Body of pancreas (tissue), 4 donors: ENCODE measurements at regions not wholly inside any gene's neighbourhood (a gene's known extent, or its start where the extent isn't known, plus 50 kb on each side); places are given as distances from the start of the nearest gene placed in this dataset.

ENCODE experiments used
- ATAC-seq: fragments of 150-250 bp; one replicate; pipeline ENCODE4 v1.9.1; 2016
- DNase-seq, 4 donors: peaks; one replicate each; pipeline ENCODE4 v3.0.0-alpha.2; 2019
- H3K27ac ChIP-seq, 4 donors: fragments of 200-600 bp; sonication (generic); 1 replicate in 3 of 4; 2 replicates in 1 of 4; pipeline versions ENCODE4 v1.5.1 to v1.6.1; 2016 to 2019; ENCODE audit warnings: mild to moderate bottlenecking in 1 of 4, mixed read lengths in 1 of 4, moderate library complexity in 1 of 4
- H3K27me3 ChIP-seq, 2 donors: fragments of 200-600 bp; sonication (generic); one replicate each; pipeline ENCODE4 v1.6.0; 2016; ENCODE audit warnings: mild to moderate bottlenecking in 1 of 2
- H3K36me3 ChIP-seq, 2 donors: fragments of 200-600 bp; sonication (generic); replicated peaks in 1 of 2; 2 replicates each; pipeline ENCODE4 v1.5.1; 2016; ENCODE audit warnings: low read depth in 2 of 2; ENCODE audit not compliant: insufficient read depth in 1 of 2
- H3K4me1 ChIP-seq: fragments of 200-600 bp; sonication (generic); one replicate; pipeline ENCODE4 v1.6.0; 2016
- H3K4me3 ChIP-seq, 2 donors: fragments of 200-600 bp; sonication (generic); 1 replicate in 1 of 2; 2 replicates in 1 of 2; pipeline ENCODE4 v1.5.1; 2016 to 2019
- H3K9me3 ChIP-seq, 3 donors: fragments of 200-600 bp; sonication (generic); 1 replicate in 2 of 3; 2 replicates in 1 of 3; pipeline ENCODE4 v1.5.1; 2016
- POLR2A ChIP-seq, 3 donors: fragments of 450-650 bp; IDR thresholded peaks; one replicate each; pipeline ENCODE4 v1.6.1; 2016; ENCODE audit warnings: antibody characterized with exemption in 3 of 3, mild to moderate bottlenecking in 2 of 3
- WGBS, 2 donors: methylation state at CpG; one replicate each; pipeline ENCODE4 v1.1.5; 2017; 5-methylcytosine and 5-hydroxymethylcytosine counted together
- intact Hi-C: fragments of 100-400 bp; cut with DNase I; formaldehyde crosslinking; loops from one replicate; pipeline ENCODE4 v1.15.1; 2023
- TF ChIP-seq, protein P1 (sequence below), 7 experiments: fragments of 450-650 bp in 4 of 7; fragments of 200-600 bp in 3 of 7; sonication (generic) in 3 of 7; IDR thresholded peaks; one replicate each; pipeline ENCODE4 v1.5.1; 2016 to 2019; ENCODE audit warnings: antibody characterized with exemption in 7 of 7

DNA sequence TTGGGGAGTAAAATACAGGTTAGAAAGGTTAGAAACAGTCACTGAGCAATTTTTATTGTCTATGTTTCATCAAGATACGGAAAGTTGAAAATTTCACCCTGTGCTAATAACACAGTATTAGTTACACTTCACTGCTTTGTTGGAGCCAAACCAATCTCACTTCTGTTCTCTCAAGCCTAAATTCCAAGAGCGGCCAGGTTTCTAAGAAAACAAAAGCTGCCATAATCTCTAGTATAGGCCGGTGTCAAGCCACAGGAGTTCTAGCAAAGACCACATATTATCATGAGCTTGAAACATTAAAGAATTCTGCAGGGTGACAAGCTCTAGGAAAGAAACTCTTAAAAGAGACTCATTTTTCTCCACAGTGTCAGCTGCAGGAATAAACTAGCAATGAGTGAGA is 128.7 kb downstream of the TXNL1 start:
- H3K27me3 ChIP-seq = no peaks in the 10 kb centered on the region
- no peaks in the 10 kb centered on the region for H3K9me3 ChIP-seq
- no peak for TF ChIP-seq POLR2A (IDR thresholded peaks at IDR 0.05)
- TF ChIP-seq, protein P1, sequence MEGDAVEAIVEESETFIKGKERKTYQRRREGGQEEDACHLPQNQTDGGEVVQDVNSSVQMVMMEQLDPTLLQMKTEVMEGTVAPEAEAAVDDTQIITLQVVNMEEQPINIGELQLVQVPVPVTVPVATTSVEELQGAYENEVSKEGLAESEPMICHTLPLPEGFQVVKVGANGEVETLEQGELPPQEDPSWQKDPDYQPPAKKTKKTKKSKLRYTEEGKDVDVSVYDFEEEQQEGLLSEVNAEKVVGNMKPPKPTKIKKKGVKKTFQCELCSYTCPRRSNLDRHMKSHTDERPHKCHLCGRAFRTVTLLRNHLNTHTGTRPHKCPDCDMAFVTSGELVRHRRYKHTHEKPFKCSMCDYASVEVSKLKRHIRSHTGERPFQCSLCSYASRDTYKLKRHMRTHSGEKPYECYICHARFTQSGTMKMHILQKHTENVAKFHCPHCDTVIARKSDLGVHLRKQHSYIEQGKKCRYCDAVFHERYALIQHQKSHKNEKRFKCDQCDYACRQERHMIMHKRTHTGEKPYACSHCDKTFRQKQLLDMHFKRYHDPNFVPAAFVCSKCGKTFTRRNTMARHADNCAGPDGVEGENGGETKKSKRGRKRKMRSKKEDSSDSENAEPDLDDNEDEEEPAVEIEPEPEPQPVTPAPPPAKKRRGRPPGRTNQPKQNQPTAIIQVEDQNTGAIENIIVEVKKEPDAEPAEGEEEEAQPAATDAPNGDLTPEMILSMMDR (IDR thresholded peaks at IDR 0.05) = no peak
- no peak for ATAC-seq
- no peaks in the 10 kb centered on the region for H3K4me1 ChIP-seq
- WGBS, 2 donors = 87 to 96% methylated on average over 3 of the region's 3 CpGs
- no peak overlapping the region for H3K4me3 ChIP-seq
- H3K36me3 ChIP-seq = no peaks in the 10 kb centered on the region
- intact Hi-C loops = no loop called here
- H3K27ac ChIP-seq = no peak overlapping the region
- DNase-seq = no peak

DNA sequence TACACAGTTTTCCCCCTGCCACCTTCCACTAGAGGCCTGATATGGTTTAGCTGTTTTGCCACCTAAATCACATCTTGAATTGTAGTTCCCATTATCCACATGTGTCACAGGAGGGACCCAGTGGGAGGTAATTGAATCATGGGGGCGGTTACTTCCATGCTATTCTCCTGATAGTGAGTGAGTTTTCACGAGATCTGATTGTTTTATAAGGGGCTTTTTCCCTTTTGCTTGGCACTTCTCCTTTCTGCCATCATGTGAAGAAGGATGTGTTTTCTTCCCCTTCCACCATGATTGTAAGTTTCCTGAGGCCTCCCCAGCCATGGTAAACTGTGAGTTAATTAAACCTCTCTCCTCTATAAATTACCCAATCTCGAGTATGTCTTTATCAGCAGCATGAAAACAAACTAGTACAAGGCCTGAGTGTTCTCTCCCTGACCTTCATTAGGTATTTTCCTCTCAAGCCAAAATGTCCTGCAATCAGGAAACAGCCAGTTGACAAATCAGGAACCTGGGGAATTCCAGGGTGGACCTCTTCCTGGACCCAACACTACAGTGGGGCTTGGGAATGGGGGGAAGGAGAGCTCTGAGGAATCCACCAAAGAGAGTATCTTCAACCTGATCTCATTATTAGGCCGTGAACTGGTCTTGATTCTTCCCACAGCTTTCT is 129.9 kb downstream of the TXNL1 start:
- 46 to 52% methylated on average over 4 of the region's 4 CpGs for WGBS, 2 donors
- TF ChIP-seq, protein P1 (IDR thresholded peaks at IDR 0.05) = no peak
- TF ChIP-seq POLR2A (IDR thresholded peaks at IDR 0.05) = no peak
- H3K27me3 ChIP-seq = no peaks in the 10 kb centered on the region
- H3K27ac ChIP-seq = peak overlapping the region in 2 of 4 donors; percentile 26 to 32
- peak; percentile 60 for ATAC-seq
- H3K4me1 ChIP-seq = no peaks in the 10 kb centered on the region
- peak in 1 of 4 donors; percentile 10 for DNase-seq
- H3K4me3 ChIP-seq = no peak overlapping the region
- intact Hi-C loops = no loop called here
- H3K36me3 ChIP-seq = no peaks in the 10 kb centered on the region
- no peaks in the 10 kb centered on the region for H3K9me3 ChIP-seq

DNA sequence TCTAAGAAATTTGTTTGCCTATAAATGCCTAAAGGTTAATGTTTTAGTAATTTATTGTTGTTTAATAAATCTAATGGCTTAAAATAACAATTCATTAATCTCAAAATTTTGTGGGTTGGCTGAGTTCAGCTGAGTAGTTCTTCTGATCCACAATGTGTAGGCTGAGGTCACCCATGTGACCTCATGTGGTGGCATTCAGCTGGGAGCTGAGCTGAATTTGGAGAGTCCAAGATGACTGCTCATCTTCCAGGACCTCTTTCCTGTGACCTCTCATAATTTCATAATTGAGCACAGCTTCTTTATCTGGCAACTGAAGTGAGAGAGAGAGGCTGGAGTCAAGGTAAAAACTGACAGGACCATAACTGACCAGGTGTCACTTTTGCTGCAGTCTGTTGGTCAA is 132.4 kb downstream of the TXNL1 start:
- no peaks in the 10 kb centered on the region for H3K9me3 ChIP-seq
- no peak overlapping the region for H3K4me3 ChIP-seq
- no peak overlapping the region for H3K27ac ChIP-seq
- ATAC-seq (no peak), DNase-seq (no peak)
- H3K36me3 ChIP-seq = no peaks in the 10 kb centered on the region
- intact Hi-C loops = no loop called here
- H3K4me1 ChIP-seq = no peaks in the 10 kb centered on the region
- H3K27me3 ChIP-seq = no peaks in the 10 kb centered on the region
- TF ChIP-seq POLR2A (IDR thresholded peaks at IDR 0.05) = no peak
- TF ChIP-seq, protein P1 (IDR thresholded peaks at IDR 0.05) = no peak

DNA sequence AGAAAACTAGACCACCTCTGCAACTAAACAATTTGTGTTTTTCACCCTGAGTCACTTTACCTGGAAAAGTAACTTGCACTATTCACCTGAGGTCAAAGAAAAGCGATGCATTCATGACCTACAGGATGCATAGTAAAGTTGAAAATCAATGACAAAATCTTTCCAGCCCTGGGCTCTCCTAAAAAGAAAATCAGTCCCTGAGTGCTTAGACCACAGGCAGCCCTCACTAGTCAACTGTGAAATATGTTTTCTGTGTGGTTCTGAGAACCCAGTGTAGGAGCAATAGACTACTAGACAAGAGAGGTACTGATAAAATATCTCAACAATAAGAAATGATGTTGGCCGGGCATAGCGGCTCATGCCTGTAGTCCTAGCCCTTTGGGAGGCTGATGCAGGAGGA is 133.1 kb downstream of the TXNL1 start:
- intact Hi-C loops = no loop called here
- Histone ChIP-seq H3K4me1 (no peaks in the 10 kb centered on the region), H3K36me3 (no peaks in the 10 kb centered on the region), H3K27ac (no peak overlapping the region), H3K27me3 (no peaks in the 10 kb centered on the region), H3K9me3 (no peaks in the 10 kb centered on the region), H3K4me3 (no peak overlapping the region)
- no peak for ATAC-seq
- TF ChIP-seq, protein P1 (IDR thresholded peaks at IDR 0.05) = no peak
- no peak for TF ChIP-seq POLR2A (IDR thresholded peaks at IDR 0.05)
- WGBS, 2 donors = 91 to 96% methylated on average over 3 of the region's 3 CpGs
- no peak for DNase-seq

DNA sequence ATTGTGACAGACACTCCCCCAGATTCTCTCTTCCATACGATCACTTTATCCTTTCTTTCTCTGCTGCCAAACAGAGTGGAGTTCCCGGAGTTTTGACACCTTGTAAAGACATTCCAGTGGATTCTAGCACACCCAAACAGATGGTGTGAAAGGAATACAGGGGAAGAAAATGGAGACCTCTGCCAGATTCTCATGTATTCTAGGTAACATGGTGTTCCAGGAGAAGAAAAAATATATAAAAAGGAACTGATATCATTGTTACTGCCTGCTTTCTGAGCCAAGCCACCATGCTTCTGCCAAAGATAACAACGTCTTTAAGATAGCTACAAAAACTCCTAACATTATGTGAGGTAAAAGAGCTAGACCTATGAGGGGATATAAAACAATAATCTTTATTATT is 136.5 kb downstream of the TXNL1 start:
- no peaks in the 10 kb centered on the region for H3K9me3 ChIP-seq
- no peaks in the 10 kb centered on the region for H3K4me1 ChIP-seq
- no peaks in the 10 kb centered on the region for H3K36me3 ChIP-seq
- no peaks in the 10 kb centered on the region for H3K27me3 ChIP-seq
- DNase-seq (peak in 1 of 4 donors; percentile 7), ATAC-seq (peak; percentile 27)
- no peak overlapping the region for H3K4me3 ChIP-seq
- H3K27ac ChIP-seq = no peak overlapping the region
- 48 to 54% methylated on average over 3 of the region's 3 CpGs for WGBS, 2 donors
- intact Hi-C loops = no loop called here
- no peak for TF ChIP-seq POLR2A (IDR thresholded peaks at IDR 0.05)
- TF ChIP-seq, protein P1 (IDR thresholded peaks at IDR 0.05) = no peak
